CD4-positive, CD25-positive, alpha-beta regulatory T cell (primary cell): ENCODE measurements at regions not wholly inside any gene's neighbourhood (a gene's known extent, or its start where the extent isn't known, plus 50 kb on each side); places are given as distances from the start of the nearest gene placed in this dataset.
"Not testable (repeated sequence)": the region's sequence is repeated elsewhere in the genome, so short reads cannot be mapped to it uniquely, and the experiment has no call there.

ENCODE experiments used
- ATAC-seq, 2 donors: fragments of 150-1000 bp; cut with Tn5 transposase; one replicate each; pipeline ENCODE4 v1.10.0; 2021; ENCODE audit warnings: low read depth in 2 of 2, moderate number of reproducible peaks in 2 of 2, moderate library complexity in 1 of 2
- DNase-seq, 3 donors: peaks; one replicate each; pipeline versions ENCODE4 v3.0.0 to v3.0.0-alpha.2; 2012 to 2022; ENCODE audit warnings: mixed read lengths in 1 of 3
- H3K27ac ChIP-seq: one replicate; pipeline ENCODE4 v1.7.0; 2013; ENCODE audit warnings: mild to moderate bottlenecking, low read length; ENCODE audit not compliant: insufficient read depth, poor library complexity, severe bottlenecking
- H3K27me3 ChIP-seq: one replicate; pipeline ENCODE4 v1.7.0; 2013; ENCODE audit warnings: low read length; ENCODE audit not compliant: control insufficient read depth, insufficient read depth
- H3K36me3 ChIP-seq: one replicate; pipeline ENCODE4 v1.7.0; 2013; ENCODE audit warnings: mild to moderate bottlenecking, low read length, moderate library complexity; ENCODE audit not compliant: control insufficient read depth, insufficient read depth
- H3K4me1 ChIP-seq: 2 replicates; pipeline ENCODE4 v1.7.0; 2013; ENCODE audit warnings: mild to moderate bottlenecking, low read length; ENCODE audit not compliant: insufficient read depth, control insufficient read depth, poor library complexity, severe bottlenecking
- H3K4me3 ChIP-seq: one replicate; pipeline ENCODE4 v1.7.0; 2013; ENCODE audit warnings: low read depth, mild to moderate bottlenecking, low read length, moderate library complexity
- H3K9me3 ChIP-seq, 2 experiments: 1 replicate in 1 of 2; 2 replicates in 1 of 2; pipeline ENCODE4 v1.7.0; 2013; ENCODE audit warnings: low read length in 2 of 2, mild to moderate bottlenecking in 1 of 2, moderate library complexity in 1 of 2; ENCODE audit not compliant: control insufficient read depth in 2 of 2
- H3K27ac Mint-ChIP-seq, 3 donors: one replicate each; pipeline ENCODE4 v1.8.0; 2020 to 2022; ENCODE audit warnings: mild to moderate bottlenecking in 3 of 3, mixed read lengths in 3 of 3, moderate library complexity in 2 of 3
- H3K27me3 Mint-ChIP-seq: one replicate; pipeline ENCODE4 v1.8.0; 2022; ENCODE audit warnings: mild to moderate bottlenecking, mixed read lengths
- H3K36me3 Mint-ChIP-seq: one replicate; pipeline ENCODE4 v1.8.0; 2020; ENCODE audit warnings: mixed read lengths
- H3K4me1 Mint-ChIP-seq, 4 donors: one replicate each; pipeline ENCODE4 v1.8.0; 2020 to 2022; ENCODE audit warnings: mixed read lengths in 4 of 4, mild to moderate bottlenecking in 1 of 4
- H3K4me3 Mint-ChIP-seq, 4 donors: one replicate each; pipeline ENCODE4 v1.8.0; 2020 to 2022; ENCODE audit warnings: mild to moderate bottlenecking in 4 of 4, mixed read lengths in 4 of 4, moderate library complexity in 3 of 4
- H3K9me3 Mint-ChIP-seq, 7 donors: one replicate each; pipeline ENCODE4 v1.8.0; 2020 to 2022; ENCODE audit warnings: mixed read lengths in 7 of 7, mild to moderate bottlenecking in 3 of 7, moderate library complexity in 2 of 7

DNA sequence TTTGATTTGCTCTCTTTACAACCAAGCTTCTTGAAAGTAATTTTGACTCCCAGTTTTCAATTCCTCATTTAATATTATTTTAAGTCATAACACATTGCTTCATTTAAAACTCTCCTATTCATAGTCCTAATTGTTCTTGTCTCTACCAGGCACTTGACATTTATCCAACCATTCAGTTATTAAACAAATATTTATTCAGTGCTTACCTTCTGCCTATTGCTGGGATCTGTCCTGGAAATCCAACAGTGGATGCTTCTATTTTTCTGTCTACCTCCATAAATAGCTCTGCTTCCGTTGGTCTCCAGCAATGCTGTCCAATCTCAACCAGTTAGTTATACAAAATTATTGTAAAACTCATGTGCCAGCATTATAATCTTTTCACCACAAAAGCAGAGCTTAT is 615.1 kb downstream of the ZWINT start:
- no peak for DNase-seq
- peaks cover 0 to 16% (median 6%) of the 10 kb centered on the region in 7 donors for H3K9me3 Mint-ChIP-seq
- Histone ChIP-seq H3K36me3 (no peaks in the 10 kb centered on the region), H3K27me3 (no peaks in the 10 kb centered on the region), H3K27ac (no peak overlapping the region), H3K4me1 (no peaks in the 10 kb centered on the region), H3K4me3 (no peak overlapping the region), H3K9me3 (peaks cover 0 to 2% of the 10 kb centered on the region in 2 experiments)
- no peaks in the 10 kb centered on the region for H3K4me1 Mint-ChIP-seq
- no peaks in the 10 kb centered on the region for H3K36me3 Mint-ChIP-seq
- H3K4me3 Mint-ChIP-seq: no peak overlapping the region
- no peak for ATAC-seq
- no peak overlapping the region for H3K27ac Mint-ChIP-seq
- no peaks in the 10 kb centered on the region for H3K27me3 Mint-ChIP-seq

GRCh38 chr10:55742487-55742886 is 618.6 kb downstream of the ZWINT start:
- H3K4me3 Mint-ChIP-seq: no peak overlapping the region
- H3K27ac ChIP-seq: no peak overlapping the region
- no peak for ATAC-seq
- no peaks in the 10 kb centered on the region for H3K27me3 Mint-ChIP-seq
- no peaks in the 10 kb centered on the region for H3K36me3 ChIP-seq
- H3K9me3 ChIP-seq: no peaks in the 10 kb centered on the region
- peaks cover 0 to 5% (median 0%) of the 10 kb centered on the region in 4 donors for H3K4me1 Mint-ChIP-seq
- no peak for DNase-seq
- no peaks in the 10 kb centered on the region for H3K27me3 ChIP-seq
- H3K4me1 ChIP-seq: no peaks in the 10 kb centered on the region
- H3K36me3 Mint-ChIP-seq: no peaks in the 10 kb centered on the region
- H3K9me3 Mint-ChIP-seq: peaks cover 2 to 22% (median 6%) of the 10 kb centered on the region in 7 donors
- H3K4me3 ChIP-seq: no peak overlapping the region
- no peak overlapping the region for H3K27ac Mint-ChIP-seq

DNA sequence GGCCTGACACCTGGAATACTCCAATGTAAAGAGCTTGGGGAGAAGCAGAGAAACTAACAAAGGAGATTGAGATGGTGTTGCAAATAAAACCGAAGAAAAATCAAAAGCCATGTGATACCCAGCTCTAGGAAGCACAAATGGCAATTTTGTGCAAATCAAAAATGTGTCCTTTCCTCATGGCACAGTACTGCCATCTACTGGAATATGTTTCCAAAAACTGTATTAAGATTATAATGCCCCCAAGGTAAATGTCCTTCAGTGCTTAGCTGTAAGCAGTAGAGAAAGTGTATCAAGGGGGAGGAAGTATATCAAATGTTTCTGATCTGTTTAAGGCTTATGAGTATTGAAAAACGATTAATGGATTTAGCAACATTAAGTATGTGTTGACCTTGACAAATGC is 620.3 kb downstream of the ZWINT start:
- peaks cover 2 to 14% (median 5%) of the 10 kb centered on the region in 7 donors for H3K9me3 Mint-ChIP-seq
- not testable (repeated sequence) for H3K36me3 ChIP-seq, ATAC-seq, DNase-seq, H3K27me3 ChIP-seq, H3K27ac ChIP-seq, H3K27me3 Mint-ChIP-seq, H3K27ac Mint-ChIP-seq, H3K9me3 ChIP-seq, H3K4me3 Mint-ChIP-seq, H3K4me3 ChIP-seq, H3K4me1 Mint-ChIP-seq, H3K36me3 Mint-ChIP-seq, H3K4me1 ChIP-seq

DNA sequence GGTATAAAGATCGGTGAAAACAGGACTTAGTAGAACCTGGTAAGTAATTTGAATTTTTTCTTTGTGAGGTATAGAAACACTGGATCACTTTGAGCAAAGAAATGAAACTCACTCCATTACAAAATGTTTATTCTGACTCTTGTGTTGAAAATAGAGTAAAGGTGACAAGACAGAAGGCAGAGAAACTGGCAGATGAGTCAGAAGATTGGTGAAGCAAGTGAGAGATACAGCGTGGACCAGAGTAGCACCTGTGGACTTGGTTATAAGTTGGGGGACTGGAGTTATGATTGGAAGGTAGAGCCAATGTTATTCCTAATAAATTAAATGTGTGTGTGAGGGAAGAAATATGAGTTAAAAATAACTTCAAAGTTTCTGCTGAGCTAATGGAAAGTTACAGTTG is 620.9 kb downstream of the ZWINT start:
- Mint-ChIP-seq H3K4me3 (no peak overlapping the region), H3K4me1 (peaks cover 0 to 5% (median 0%) of the 10 kb centered on the region in 4 donors), H3K27me3 (no peaks in the 10 kb centered on the region), H3K27ac (no peak overlapping the region), H3K9me3 (peaks cover 2 to 14% (median 5%) of the 10 kb centered on the region in 7 donors), H3K36me3 (no peaks in the 10 kb centered on the region)
- ATAC-seq: no peak
- Histone ChIP-seq H3K36me3 (no peaks in the 10 kb centered on the region), H3K27me3 (no peaks in the 10 kb centered on the region), H3K9me3 (peaks cover 0 to 5% of the 10 kb centered on the region in 2 experiments), H3K4me3 (no peak overlapping the region), H3K27ac (no peak overlapping the region), H3K4me1 (no peaks in the 10 kb centered on the region)
- no peak for DNase-seq

- Histone ChIP-seq H3K4me3 (no peak overlapping the region), H3K4me1 (no peaks in the 10 kb centered on the region), H3K9me3 (peaks cover 0 to 11% of the 10 kb centered on the region in 2 experiments), H3K27me3 (no peaks in the 10 kb centered on the region), H3K36me3 (no peaks in the 10 kb centered on the region), H3K27ac (no peak overlapping the region)
- no peak for DNase-seq
- Mint-ChIP-seq H3K9me3 (peaks cover 2 to 15% (median 8%) of the 10 kb centered on the region in 7 donors), H3K27ac (no peak overlapping the region), H3K4me1 (no peaks in the 10 kb centered on the region), H3K27me3 (no peaks in the 10 kb centered on the region), H3K4me3 (no peak overlapping the region), H3K36me3 (no peaks in the 10 kb centered on the region)
- no peak for ATAC-seq
Measured at GRCh38 chr10:55734112-55734511, 626.9 kb downstream of the ZWINT start.

- H3K27me3 ChIP-seq: no peaks in the 10 kb centered on the region
- H3K27ac ChIP-seq: no peak overlapping the region
- H3K36me3 ChIP-seq: no peaks in the 10 kb centered on the region
- Mint-ChIP-seq H3K4me3 (no peak overlapping the region), H3K27me3 (no peaks in the 10 kb centered on the region), H3K36me3 (no peaks in the 10 kb centered on the region), H3K4me1 (no peaks in the 10 kb centered on the region), H3K27ac (no peak overlapping the region), H3K9me3 (peaks cover 0 to 15% (median 5%) of the 10 kb centered on the region in 7 donors)
- no peak for DNase-seq
- H3K4me1 ChIP-seq: no peaks in the 10 kb centered on the region
- no peaks in the 10 kb centered on the region for H3K9me3 ChIP-seq
- H3K4me3 ChIP-seq: no peak overlapping the region
- no peak for ATAC-seq
Measured at GRCh38 chr10:55704950-55705349, 656.1 kb downstream of the ZWINT start.

GRCh38 chr10:55668326-55668922 is 692.6 kb downstream of the ZWINT start:
- no peaks in the 10 kb centered on the region for H3K27me3 Mint-ChIP-seq
- Histone ChIP-seq H3K27ac (no peak overlapping the region), H3K27me3 (no peaks in the 10 kb centered on the region), H3K4me1 (no peaks in the 10 kb centered on the region), H3K4me3 (no peak overlapping the region), H3K9me3 (peaks cover 0 to 2% of the 10 kb centered on the region in 2 experiments), H3K36me3 (no peaks in the 10 kb centered on the region)
- peaks cover 0 to 23% (median 7%) of the 10 kb centered on the region in 7 donors for H3K9me3 Mint-ChIP-seq
- DNase-seq (no peak), ATAC-seq (no peak)
- H3K36me3 Mint-ChIP-seq: no peaks in the 10 kb centered on the region
- H3K4me1 Mint-ChIP-seq: no peaks in the 10 kb centered on the region
- no peak overlapping the region for H3K4me3 Mint-ChIP-seq
- no peak overlapping the region for H3K27ac Mint-ChIP-seq

DNA sequence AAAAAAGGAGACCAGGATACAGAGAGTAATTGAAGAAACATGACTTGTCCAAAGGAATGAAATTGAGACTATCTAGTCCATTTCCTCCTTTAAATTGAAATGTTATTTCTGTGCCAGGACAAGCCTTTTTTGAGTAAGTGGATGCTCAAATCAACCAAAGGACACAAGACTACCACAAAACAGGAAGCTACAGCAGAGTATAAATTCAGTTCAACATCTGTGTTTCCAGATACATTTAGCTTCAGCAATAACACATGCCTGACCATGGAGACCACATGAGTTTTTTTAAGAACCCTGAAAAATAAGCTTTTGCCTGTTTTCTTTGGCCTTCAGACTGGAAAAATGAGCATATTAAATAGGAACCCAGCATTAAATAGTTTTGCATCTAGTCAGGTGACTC is 707.5 kb downstream of the ZWINT start:
- Mint-ChIP-seq H3K9me3 (peaks cover 0 to 13% (median 5%) of the 10 kb centered on the region in 7 donors), H3K27ac (no peak overlapping the region), H3K36me3 (no peaks in the 10 kb centered on the region), H3K4me3 (no peak overlapping the region), H3K27me3 (no peaks in the 10 kb centered on the region), H3K4me1 (no peaks in the 10 kb centered on the region)
- no peaks in the 10 kb centered on the region for H3K9me3 ChIP-seq
- H3K4me3 ChIP-seq: no peak overlapping the region
- ATAC-seq (no peak), DNase-seq (no peak)
- H3K27me3 ChIP-seq: no peaks in the 10 kb centered on the region
- H3K27ac ChIP-seq: no peak overlapping the region
- no peaks in the 10 kb centered on the region for H3K4me1 ChIP-seq
- H3K36me3 ChIP-seq: no peaks in the 10 kb centered on the region
